Neural cell (in vitro differentiated cells): ENCODE measurements at regions not wholly inside any gene's neighbourhood (a gene's known extent, or its start where the extent isn't known, plus 50 kb on each side); places are given as distances from the start of the nearest gene placed in this dataset.

Experiments used
- small RNA-seq, 3 experiments: library from RNA; depleted of rRNA; stranded (forward); fragments of <200 nt; gene quantifications; one replicate each; pipeline ENCODE3, GENCODE V24; 2012

Small RNA genes in the stretch of these regions (small RNA-seq; reads per million reads assigned to genes)
- 0 to 0.16 (median 0) reads per million in 3 experiments for gene RF00096
- gene RN7SKP251 = 0 reads per million in 3 experiments
- 0 reads per million in 3 experiments for gene VWA8P1
